ENCODE measurements at regions not wholly inside any gene's neighbourhood (a gene's known extent, or its start where the extent isn't known, plus 50 kb on each side); places are given as distances from the start of the nearest gene placed in this dataset.

DNA sequence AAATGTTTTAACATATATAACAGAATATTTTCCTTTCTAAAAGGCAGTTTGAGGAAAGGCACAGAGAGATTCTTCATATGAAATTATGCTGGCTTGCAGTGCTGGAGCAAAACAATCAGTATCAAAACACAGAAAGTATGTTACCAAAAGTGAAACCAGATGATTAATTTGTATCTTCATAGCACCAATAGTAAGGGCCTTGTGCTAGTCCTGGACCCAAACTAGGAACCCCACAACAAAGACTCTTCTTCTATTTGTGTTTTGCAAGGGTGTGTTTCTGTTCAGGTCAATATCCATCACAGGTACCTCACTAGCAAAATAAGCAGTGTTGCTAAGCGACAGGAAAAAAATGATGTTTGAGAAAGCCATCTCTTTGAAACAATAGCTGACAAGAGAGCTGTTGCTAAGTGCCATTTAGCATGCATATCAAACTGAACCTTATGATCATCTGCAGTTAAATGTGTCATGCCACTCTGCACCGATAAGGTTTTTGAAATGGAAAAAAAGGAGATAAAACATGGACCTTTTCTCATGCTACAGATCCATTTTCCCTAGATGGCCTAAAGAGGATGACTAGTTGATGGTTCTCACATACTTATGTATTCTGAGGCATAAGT lies 196.2 kb upstream of the ALG10 start:
- TF ChIP-seq POLR2AphosphoS5 (IDR thresholded peaks at IDR 0.05): no peak
- TF ChIP-seq CTCF (IDR thresholded peaks at IDR 0.05): no peak
- TF ChIP-seq POLR2A (IDR thresholded peaks at IDR 0.05): no peak

Data from stomach (tissue), 4 donors.